Erythroblast (primary cell): ENCODE measurements at regions not wholly inside any gene's neighbourhood (a gene's known extent, or its start where the extent isn't known, plus 50 kb on each side); places are given as distances from the start of the nearest gene placed in this dataset.

ENCODE experiments used
- GATA1 ChIP-seq: IDR thresholded peaks from 2 replicates; pipeline ENCODE4 v1.6.1; 2011; ENCODE audit warnings: low read depth, mild to moderate bottlenecking, control low read depth, low read length, moderate library complexity
- POLR2A ChIP-seq: IDR thresholded peaks from 2 replicates; pipeline ENCODE4 v1.6.1; 2011; ENCODE audit warnings: mild to moderate bottlenecking, low read length

GRCh38 chr15:62841891-62842559 lies 200.5 kb upstream of the TPM1 start:
- no peak for TF ChIP-seq POLR2A
- no peak for TF ChIP-seq GATA1
